NCI-H2107 treated with DMSO at 0.1 percent for 48 hours (cell line): ENCODE measurements at regions not wholly inside any gene's neighbourhood (a gene's known extent, or its start where the extent isn't known, plus 50 kb on each side); places are given as distances from the start of the nearest gene placed in this dataset.

Source experiments
- DNase-seq: peaks from one replicate; lab custom pipeline; 2025; ENCODE audit not compliant: unreplicated experiment; lab: John Stamatoyannopoulos, UW

GRCh38 chr11:93074352-93074751 is 104.9 kb downstream of the MTNR1B start:
- no peak for DNase-seq

GRCh38 chr11:93075782-93076181 is 106.3 kb downstream of the MTNR1B start:
- DNase-seq, result no peak

GRCh38 chr11:93080146-93080759 is 110.8 kb downstream of the MTNR1B start:
- DNase-seq, result no peak

- no peak for DNase-seq
Measured at GRCh38 chr11:93081694-93082093, 112.2 kb downstream of the MTNR1B start.

- no peak for DNase-seq
Measured at GRCh38 chr11:93082900-93083299, 113.4 kb downstream of the MTNR1B start.

GRCh38 chr11:93084727-93085505 is 112.9 kb downstream of the SLC36A4 start:
- DNase-seq, result no peak

- DNase-seq, result no peak
Measured at GRCh38 chr11:93089474-93090102, 108.2 kb downstream of the SLC36A4 start.
